NCI-H524 (cell line): ENCODE measurements at regions not wholly inside any gene's neighbourhood (a gene's known extent, or its start where the extent isn't known, plus 50 kb on each side); places are given as distances from the start of the nearest gene placed in this dataset.
"Not testable (repeated sequence)": the region's sequence is repeated elsewhere in the genome, so short reads cannot be mapped to it uniquely, and the experiment has no call there.

Experiments
- DNase-seq, 2 experiments: peaks; one replicate each; lab custom pipeline; 2025; lab: John Stamatoyannopoulos, UW

- DNase-seq: no peak
Measured at GRCh38 chr17:72555052-72555451, 434.2 kb downstream of the SOX9 start.

- DNase-seq: peak; percentile 87 to 91
Measured at GRCh38 chr17:72556944-72557826, 436.4 kb downstream of the SOX9 start.

GRCh38 chr17:72558971-72559476 lies 438.2 kb downstream of the SOX9 start:
- DNase-seq: no peak

- DNase-seq: peak; percentile 45 to 79
Measured at GRCh38 chr17:72560303-72561247, 439.8 kb downstream of the SOX9 start.

- DNase-seq: no peak
Measured at GRCh38 chr17:72561266-72561665, 440.4 kb downstream of the SOX9 start.

GRCh38 chr17:72561680-72562079 lies 440.9 kb downstream of the SOX9 start:
- DNase-seq: no peak

- DNase-seq: no peak
Measured at GRCh38 chr17:72562615-72563188, 441.9 kb downstream of the SOX9 start.

GRCh38 chr17:72563952-72564351 lies 443.1 kb downstream of the SOX9 start:
- no peak for DNase-seq

- DNase-seq: no peak
Measured at GRCh38 chr17:72565006-72565405, 444.2 kb downstream of the SOX9 start.

- no peak for DNase-seq
Measured at GRCh38 chr17:72565758-72566157, 444.9 kb downstream of the SOX9 start.

GRCh38 chr17:72566671-72567484 lies 446.1 kb downstream of the SOX9 start:
- DNase-seq: no peak

GRCh38 chr17:72567774-72568173 lies 447.0 kb downstream of the SOX9 start:
- DNase-seq: no peak

- DNase-seq: no peak
Measured at GRCh38 chr17:72569148-72569946, 448.5 kb downstream of the SOX9 start.

- no peak for DNase-seq
Measured at GRCh38 chr17:72571813-72572396, 451.1 kb downstream of the SOX9 start.

- DNase-seq: no peak
Measured at GRCh38 chr17:72572604-72573491, 452.0 kb downstream of the SOX9 start.

GRCh38 chr17:72573492-72573801 lies 452.6 kb downstream of the SOX9 start:
- not testable (repeated sequence) for DNase-seq

GRCh38 chr17:72574675-72575510 lies 454.1 kb downstream of the SOX9 start:
- DNase-seq: no peak

- DNase-seq: no peak
Measured at GRCh38 chr17:72575542-72576233, 454.9 kb downstream of the SOX9 start.
